Ishikawa (cell line): ENCODE measurements at regions not wholly inside any gene's neighbourhood (a gene's known extent, or its start where the extent isn't known, plus 50 kb on each side); places are given as distances from the start of the nearest gene placed in this dataset.

Experiments
- CEBPB ChIP-seq: IDR thresholded peaks from 2 replicates; pipeline ENCODE4 v1.6.1; 2012
- CREB1 ChIP-seq: IDR thresholded peaks from 2 replicates; pipeline ENCODE4 v1.6.1; 2012; ENCODE audit warnings: low read depth
- EGR1 ChIP-seq: IDR thresholded peaks from 2 replicates; pipeline ENCODE4 v1.6.1; 2012
- EP300 ChIP-seq: IDR thresholded peaks from 2 replicates; pipeline ENCODE4 v1.6.1; 2012; ENCODE audit warnings: borderline replicate concordance
- FOXM1 ChIP-seq: IDR thresholded peaks from 2 replicates; pipeline ENCODE4 v1.6.1; 2012; ENCODE audit warnings: low read depth, borderline replicate concordance
- MAX ChIP-seq: IDR thresholded peaks from 2 replicates; pipeline ENCODE4 v1.6.1; 2012
- NFIC ChIP-seq: IDR thresholded peaks from 2 replicates; pipeline ENCODE4 v1.6.1; 2012
- RAD21 ChIP-seq: IDR thresholded peaks from 2 replicates; pipeline ENCODE4 v1.6.1; 2012; ENCODE audit warnings: low read depth
- TAF1 ChIP-seq: IDR thresholded peaks from 2 replicates; pipeline ENCODE4 v1.6.1; 2012; ENCODE audit warnings: low read depth, mild to moderate bottlenecking
- TCF12 ChIP-seq: IDR thresholded peaks from 2 replicates; pipeline ENCODE4 v1.6.1; 2012; ENCODE audit warnings: low read depth
- USF1 ChIP-seq: IDR thresholded peaks from 2 replicates; pipeline ENCODE4 v1.6.1; 2012
- YY1 ChIP-seq: IDR thresholded peaks from 2 replicates; pipeline ENCODE4 v1.6.1; 2012; ENCODE audit warnings: low read depth
- ZBTB7A ChIP-seq: IDR thresholded peaks from 2 replicates; pipeline ENCODE4 v1.6.1; 2012; ENCODE audit warnings: low read depth
- TF ChIP-seq, protein P1 (sequence below): IDR thresholded peaks from 2 replicates; pipeline ENCODE4 v1.6.1; 2012; ENCODE audit warnings: low read depth, mild to moderate bottlenecking

- no peak for TF ChIP-seq EGR1
- no peak for TF ChIP-seq NFIC
- TF ChIP-seq EP300 = no peak
- no peak for TF ChIP-seq MAX
- TF ChIP-seq, protein P1, sequence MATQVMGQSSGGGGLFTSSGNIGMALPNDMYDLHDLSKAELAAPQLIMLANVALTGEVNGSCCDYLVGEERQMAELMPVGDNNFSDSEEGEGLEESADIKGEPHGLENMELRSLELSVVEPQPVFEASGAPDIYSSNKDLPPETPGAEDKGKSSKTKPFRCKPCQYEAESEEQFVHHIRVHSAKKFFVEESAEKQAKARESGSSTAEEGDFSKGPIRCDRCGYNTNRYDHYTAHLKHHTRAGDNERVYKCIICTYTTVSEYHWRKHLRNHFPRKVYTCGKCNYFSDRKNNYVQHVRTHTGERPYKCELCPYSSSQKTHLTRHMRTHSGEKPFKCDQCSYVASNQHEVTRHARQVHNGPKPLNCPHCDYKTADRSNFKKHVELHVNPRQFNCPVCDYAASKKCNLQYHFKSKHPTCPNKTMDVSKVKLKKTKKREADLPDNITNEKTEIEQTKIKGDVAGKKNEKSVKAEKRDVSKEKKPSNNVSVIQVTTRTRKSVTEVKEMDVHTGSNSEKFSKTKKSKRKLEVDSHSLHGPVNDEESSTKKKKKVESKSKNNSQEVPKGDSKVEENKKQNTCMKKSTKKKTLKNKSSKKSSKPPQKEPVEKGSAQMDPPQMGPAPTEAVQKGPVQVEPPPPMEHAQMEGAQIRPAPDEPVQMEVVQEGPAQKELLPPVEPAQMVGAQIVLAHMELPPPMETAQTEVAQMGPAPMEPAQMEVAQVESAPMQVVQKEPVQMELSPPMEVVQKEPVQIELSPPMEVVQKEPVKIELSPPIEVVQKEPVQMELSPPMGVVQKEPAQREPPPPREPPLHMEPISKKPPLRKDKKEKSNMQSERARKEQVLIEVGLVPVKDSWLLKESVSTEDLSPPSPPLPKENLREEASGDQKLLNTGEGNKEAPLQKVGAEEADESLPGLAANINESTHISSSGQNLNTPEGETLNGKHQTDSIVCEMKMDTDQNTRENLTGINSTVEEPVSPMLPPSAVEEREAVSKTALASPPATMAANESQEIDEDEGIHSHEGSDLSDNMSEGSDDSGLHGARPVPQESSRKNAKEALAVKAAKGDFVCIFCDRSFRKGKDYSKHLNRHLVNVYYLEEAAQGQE = no peak
- TF ChIP-seq CEBPB = no peak
- TF ChIP-seq RAD21 = no peak
- no peak for TF ChIP-seq ZBTB7A
- TF ChIP-seq TAF1 = no peak
- TF ChIP-seq YY1 = no peak
- no peak for TF ChIP-seq CREB1
- no peak for TF ChIP-seq FOXM1
- TF ChIP-seq USF1 = no peak
- no peak for TF ChIP-seq TCF12
Observed at GRCh38 chr17:72414967-72415853, 294.4 kb downstream of the SOX9 start.
